Cardiac muscle cell (in vitro differentiated cells and primary cell): ENCODE measurements at regions not wholly inside any gene's neighbourhood (a gene's known extent, or its start where the extent isn't known, plus 50 kb on each side); places are given as distances from the start of the nearest gene placed in this dataset.

ENCODE experiments used
- DNase-seq, 2 donors: peaks; one replicate each; pipeline versions ENCODE4 v3.0.0 to v3.0.0-alpha.2; 2010 to 2017; ENCODE audit warnings: low read depth in 1 of 2, low spot score in 1 of 2
- H3K27ac ChIP-seq: fragments of 200-600 bp; sonication (generic); 2 replicates; pipeline ENCODE4 v1.5.1; 2016
- H3K27me3 ChIP-seq: fragments of 200-600 bp; sonication (generic); 2 replicates; pipeline ENCODE4 v1.6.0; 2016; ENCODE audit warnings: control low read depth
- H3K36me3 ChIP-seq: fragments of 200-600 bp; sonication (generic); 2 replicates; pipeline ENCODE4 v1.5.1; 2016; ENCODE audit warnings: control low read depth
- H3K4me1 ChIP-seq: fragments of 200-600 bp; sonication (generic); 2 replicates; pipeline ENCODE4 v1.8.1; 2017; ENCODE audit warnings: low read depth, mild to moderate bottlenecking, mixed run types
- H3K4me3 ChIP-seq: fragments of 200-600 bp; sonication (generic); 2 replicates; pipeline ENCODE4 v1.5.1; 2016; ENCODE audit warnings: mild to moderate bottlenecking
- H3K9me3 ChIP-seq: fragments of 200-600 bp; sonication (generic); 2 replicates; pipeline ENCODE4 v1.5.1; 2017; ENCODE audit warnings: low read depth, mild to moderate bottlenecking, control low read depth
- CTCF ChIP-seq: IDR thresholded peaks from 2 replicates; pipeline ENCODE4 v1.5.1; 2012; ENCODE audit warnings: low read depth, mild to moderate bottlenecking, low read length

- H3K27me3 ChIP-seq: no peaks in the 10 kb centered on the region
- H3K27ac ChIP-seq: no peak overlapping the region
- no peaks in the 10 kb centered on the region for H3K9me3 ChIP-seq
- TF ChIP-seq CTCF: no peak
- no peaks in the 10 kb centered on the region for H3K4me1 ChIP-seq
- no peaks in the 10 kb centered on the region for H3K36me3 ChIP-seq
- H3K4me3 ChIP-seq: no peak overlapping the region
- no peak for DNase-seq
Observed at GRCh38 chr7:118000480-118001202, 127.4 kb upstream of the CTTNBP2 start.

GRCh38 chr7:118003476-118003875 is 130.2 kb upstream of the CTTNBP2 start:
- H3K36me3 ChIP-seq: no peaks in the 10 kb centered on the region
- H3K9me3 ChIP-seq: no peaks in the 10 kb centered on the region
- TF ChIP-seq CTCF: no peak
- H3K4me1 ChIP-seq: no peaks in the 10 kb centered on the region
- H3K4me3 ChIP-seq: no peak overlapping the region
- no peak overlapping the region for H3K27ac ChIP-seq
- H3K27me3 ChIP-seq: no peaks in the 10 kb centered on the region
- DNase-seq: no peak

GRCh38 chr7:118005026-118005425 is 131.8 kb upstream of the CTTNBP2 start:
- Histone ChIP-seq H3K36me3 (no peaks in the 10 kb centered on the region), H3K9me3 (no peaks in the 10 kb centered on the region), H3K4me1 (no peaks in the 10 kb centered on the region), H3K4me3 (no peak overlapping the region), H3K27me3 (no peaks in the 10 kb centered on the region), H3K27ac (no peak overlapping the region)
- no peak for TF ChIP-seq CTCF
- DNase-seq: no peak

- no peak overlapping the region for H3K4me3 ChIP-seq
- no peak for TF ChIP-seq CTCF
- no peak for DNase-seq
- no peaks in the 10 kb centered on the region for H3K9me3 ChIP-seq
- no peaks in the 10 kb centered on the region for H3K27me3 ChIP-seq
- no peaks in the 10 kb centered on the region for H3K4me1 ChIP-seq
- no peak overlapping the region for H3K27ac ChIP-seq
- no peaks in the 10 kb centered on the region for H3K36me3 ChIP-seq
Observed at GRCh38 chr7:118006979-118007378, 133.7 kb upstream of the CTTNBP2 start.

- Histone ChIP-seq H3K4me3 (no peak overlapping the region), H3K27me3 (no peaks in the 10 kb centered on the region), H3K9me3 (no peaks in the 10 kb centered on the region), H3K36me3 (no peaks in the 10 kb centered on the region), H3K27ac (no peak overlapping the region), H3K4me1 (no peaks in the 10 kb centered on the region)
- DNase-seq: no peak
- no peak for TF ChIP-seq CTCF
Observed at GRCh38 chr7:118009419-118009818, 136.2 kb upstream of the CTTNBP2 start.
